Spleen (tissue), 11 donors: ENCODE measurements at regions not wholly inside any gene's neighbourhood (a gene's known extent, or its start where the extent isn't known, plus 50 kb on each side); places are given as distances from the start of the nearest gene placed in this dataset.

Experiments
- DNase-seq: peaks from one replicate; pipeline ENCODE4 v3.0.0-alpha.2; 2020
- H3K27ac ChIP-seq, 8 donors: fragments of 200-600 bp; sonication (generic) in 7 of 8; 1 replicate in 4 of 8; 2 replicates in 4 of 8; pipeline versions ENCODE4 v1.5.0 to v1.8.0; 2016 to 2021; ENCODE audit warnings: inconsistent platforms in 4 of 8, mild to moderate bottlenecking in 4 of 8, moderate library complexity in 1 of 8
- H3K27me3 ChIP-seq, 7 donors: fragments of 200-600 bp; sonication (generic) in 6 of 7; replicated peaks in 1 of 7; 1 replicate in 4 of 7; 2 replicates in 3 of 7; pipeline versions ENCODE4 v1.5.0 to v1.8.0; 2016 to 2021; ENCODE audit warnings: inconsistent platforms in 3 of 7, mild to moderate bottlenecking in 1 of 7
- H3K36me3 ChIP-seq, 6 donors: fragments of 200-600 bp; sonication (generic) in 5 of 6; 1 replicate in 4 of 6; 2 replicates in 2 of 6; pipeline versions ENCODE4 v1.5.0 to v1.8.0; 2016 to 2021; ENCODE audit warnings: inconsistent platforms in 2 of 6
- H3K4me1 ChIP-seq, 6 donors: fragments of 200-600 bp; sonication (generic) in 5 of 6; 1 replicate in 3 of 6; 2 replicates in 3 of 6; pipeline versions ENCODE4 v1.5.0 to v1.8.0; 2016 to 2021; ENCODE audit warnings: inconsistent platforms in 3 of 6
- H3K4me3 ChIP-seq, 8 donors: fragments of 200-600 bp; sonication (generic) in 7 of 8; 1 replicate in 4 of 8; 2 replicates in 4 of 8; pipeline versions ENCODE4 v1.5.0 to v1.8.0; 2016 to 2021; ENCODE audit warnings: inconsistent platforms in 4 of 8, mild to moderate bottlenecking in 4 of 8, moderate library complexity in 2 of 8
- H3K9me3 ChIP-seq, 8 donors: fragments of 200-600 bp; sonication (generic) in 7 of 8; 1 replicate in 4 of 8; 2 replicates in 4 of 8; pipeline versions ENCODE4 v1.5.0 to v1.8.0; 2016 to 2021; ENCODE audit warnings: inconsistent platforms in 4 of 8
- CTCF ChIP-seq, 11 experiments: fragments of 200-600 bp in 7 of 11; fragments of 450-650 bp in 4 of 11; sonication (generic) in 4 of 11; IDR thresholded peaks in 8 of 11; conservative IDR thresholded peaks in 3 of 11; 1 replicate in 7 of 11; 2 replicates in 4 of 11; pipeline versions ENCODE4 v1.4.0 to v1.8.0; 2016 to 2021; ENCODE audit warnings: antibody characterized with exemption in 11 of 11, inconsistent platforms in 4 of 11, mild to moderate bottlenecking in 1 of 11
- POLR2A ChIP-seq, 3 donors: fragments of 450-650 bp; IDR thresholded peaks; one replicate each; pipeline ENCODE4 v1.5.1; 2017; ENCODE audit warnings: antibody characterized with exemption in 3 of 3, mild to moderate bottlenecking in 1 of 3
- POLR2AphosphoS5 ChIP-seq, 3 donors: sonication (generic); formaldehyde crosslinking; IDR thresholded peaks; one replicate each; pipeline ENCODE4 v1.5.1; 2017; ENCODE audit warnings: antibody characterized with exemption in 3 of 3
- WGBS, 5 donors: extraction: QIAGEN DNeasy Blood & Tissue Kit in 3 of 5; methylation state at CpG; one replicate each; pipeline versions ENCODE4 v1.1.5 to v1.1.7; 2013 to 2018; 5-methylcytosine and 5-hydroxymethylcytosine counted together
- intact Hi-C: fragments of 100-400 bp; cut with DNase I; formaldehyde crosslinking; loops from one replicate; pipeline ENCODE4 v1.15.0; 2023; ENCODE audit warnings: low total_unique reads
- donor health status: healthy with polysubstance abuse.
- donor health status: DM: no; HTN: no; CAD: no; lungs with moderate emphysema.
- donor health status: DM: no; HTN: no; CAD: no.
- donor health status: Bipolar disorder and iron deficiency.
- donor health status: healthy.
- donor health status: DM: no; HTN: no; CAD: no.
- donor health status: DM: yes; HTN: yes; CAD: no.

DNA sequence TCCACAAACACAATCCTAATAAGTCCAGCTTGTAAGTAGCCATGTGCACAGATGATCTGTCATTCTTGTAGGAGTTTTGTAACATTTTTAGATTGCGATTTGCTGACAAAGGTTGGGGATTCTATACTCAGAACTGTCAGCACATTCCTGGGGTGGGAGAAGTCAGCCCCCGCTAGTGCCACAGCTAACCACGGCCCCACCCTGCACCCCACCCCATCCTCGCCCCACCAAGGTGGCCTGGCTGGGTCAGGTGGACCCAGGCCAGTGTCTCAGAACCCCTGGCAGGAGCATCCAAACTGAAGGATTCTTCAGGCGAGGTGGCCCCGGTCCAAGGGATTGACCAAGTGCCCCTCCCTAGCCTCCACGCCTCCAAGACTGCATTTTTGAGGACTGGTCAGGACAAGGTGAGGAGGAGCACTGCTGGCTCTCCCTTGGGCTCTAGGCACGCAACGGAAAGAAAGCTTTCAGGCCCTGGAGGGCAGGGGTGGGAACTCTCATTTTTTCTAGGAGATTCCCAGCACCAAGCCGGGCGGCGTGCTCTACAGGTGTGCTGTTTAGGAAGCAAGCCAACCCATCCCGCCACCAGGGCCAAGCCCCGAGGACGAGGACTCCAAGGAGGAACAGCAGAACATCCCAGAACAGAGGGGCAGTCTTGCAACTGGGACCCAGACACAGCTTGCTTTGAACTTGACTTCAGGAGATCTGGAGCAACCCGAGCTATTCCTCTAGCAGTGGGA lies 172.8 kb downstream of the BCL11B start:
- no peak overlapping the region for H3K4me3 ChIP-seq
- H3K4me1 ChIP-seq, result no peaks in the 10 kb centered on the region
- 74 to 82% (median 78%) methylated on average over 13 to 16 of the region's 16 CpGs for WGBS, 5 donors
- H3K27ac ChIP-seq, result no peak overlapping the region
- DNase-seq, result peak; percentile 69
- no peaks in the 10 kb centered on the region for H3K36me3 ChIP-seq
- H3K27me3 ChIP-seq, result no peaks in the 10 kb centered on the region
- intact Hi-C loops, result no loop called here
- H3K9me3 ChIP-seq, result peaks cover 0 to 3% (median 0%) of the 10 kb centered on the region in 8 donors
- no peak for TF ChIP-seq POLR2A (IDR thresholded peaks at IDR 0.05)
- TF ChIP-seq CTCF (IDR thresholded peaks at IDR 0.05 in 8 of 11, conservative IDR thresholded peaks at IDR 0.05 in 3 of 11), result no peak
- TF ChIP-seq POLR2AphosphoS5 (IDR thresholded peaks at IDR 0.05), result no peak

DNA sequence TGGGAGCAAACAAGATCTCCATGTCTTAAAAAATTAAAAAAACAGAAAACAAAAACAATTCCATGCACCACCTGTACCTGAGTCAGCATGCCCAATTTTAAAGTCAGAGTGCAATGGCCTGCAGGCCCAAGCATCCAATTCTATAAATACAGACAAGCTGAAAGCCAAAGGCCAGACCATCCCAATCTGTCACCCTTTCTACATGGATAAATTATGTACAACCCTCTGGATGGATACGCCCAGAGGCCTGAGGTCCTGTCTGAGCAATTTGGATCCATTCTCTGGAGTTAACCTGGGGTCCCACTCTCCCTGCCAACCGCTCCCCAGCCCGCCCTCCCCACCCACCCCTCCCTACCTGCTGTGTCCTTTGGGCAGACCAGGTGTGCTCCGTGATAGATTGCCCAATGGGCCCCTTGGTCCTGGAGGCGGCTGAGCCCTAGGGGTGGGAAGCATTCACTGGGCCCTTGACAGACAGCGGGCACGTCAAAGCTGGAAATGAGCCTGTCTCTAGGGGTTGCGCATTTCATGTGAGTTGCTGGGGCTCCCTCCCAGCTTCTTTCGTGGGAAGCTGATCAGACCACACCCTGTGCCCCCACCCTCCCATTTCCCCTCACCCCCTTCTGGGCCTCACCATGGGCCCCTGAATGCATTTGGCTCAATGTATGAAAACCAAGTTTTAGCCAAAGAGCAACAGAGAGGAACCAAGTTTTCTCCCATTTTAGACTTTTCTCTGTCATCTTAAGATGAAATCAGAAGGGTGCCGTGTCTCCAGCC lies 171.3 kb downstream of the BCL11B start:
- Histone ChIP-seq H3K9me3 (peaks cover 0 to 13% (median 9%) of the 10 kb centered on the region in 8 donors), H3K36me3 (no peaks in the 10 kb centered on the region), H3K27ac (no peak overlapping the region), H3K27me3 (no peaks in the 10 kb centered on the region), H3K4me3 (no peak overlapping the region), H3K4me1 (no peaks in the 10 kb centered on the region)
- no peak for TF ChIP-seq POLR2A (IDR thresholded peaks at IDR 0.05)
- no peak for TF ChIP-seq POLR2AphosphoS5 (IDR thresholded peaks at IDR 0.05)
- no peak for TF ChIP-seq CTCF (IDR thresholded peaks at IDR 0.05 in 8 of 11, conservative IDR thresholded peaks at IDR 0.05 in 3 of 11)
- DNase-seq, result no peak
- WGBS, 5 donors, result 70 to 88% (median 75%) methylated on average over 8 to 10 of the region's 10 CpGs
- intact Hi-C loops, result no loop called here

- 69 to 79% (median 69%) methylated on average over 6 of the region's 6 CpGs for WGBS, 5 donors
- peaks cover 0 to 25% (median 18%) of the 10 kb centered on the region in 8 donors for H3K9me3 ChIP-seq
- no peaks in the 10 kb centered on the region for H3K36me3 ChIP-seq
- no peak for DNase-seq
- intact Hi-C loops, result no loop called here
- H3K4me1 ChIP-seq, result no peaks in the 10 kb centered on the region
- H3K27ac ChIP-seq, result no peak overlapping the region
- no peaks in the 10 kb centered on the region for H3K27me3 ChIP-seq
- H3K4me3 ChIP-seq, result no peak overlapping the region
- no peak for TF ChIP-seq CTCF (IDR thresholded peaks at IDR 0.05 in 8 of 11, conservative IDR thresholded peaks at IDR 0.05 in 3 of 11)
- TF ChIP-seq POLR2AphosphoS5 (IDR thresholded peaks at IDR 0.05), result no peak
- no peak for TF ChIP-seq POLR2A (IDR thresholded peaks at IDR 0.05)
Observed at GRCh38 chr14:99101855-99102461, 170.0 kb downstream of the BCL11B start.
